ENCODE measurements at regions not wholly inside any gene's neighbourhood (a gene's known extent, or its start where the extent isn't known, plus 50 kb on each side); places are given as distances from the start of the nearest gene placed in this dataset.

DNA sequence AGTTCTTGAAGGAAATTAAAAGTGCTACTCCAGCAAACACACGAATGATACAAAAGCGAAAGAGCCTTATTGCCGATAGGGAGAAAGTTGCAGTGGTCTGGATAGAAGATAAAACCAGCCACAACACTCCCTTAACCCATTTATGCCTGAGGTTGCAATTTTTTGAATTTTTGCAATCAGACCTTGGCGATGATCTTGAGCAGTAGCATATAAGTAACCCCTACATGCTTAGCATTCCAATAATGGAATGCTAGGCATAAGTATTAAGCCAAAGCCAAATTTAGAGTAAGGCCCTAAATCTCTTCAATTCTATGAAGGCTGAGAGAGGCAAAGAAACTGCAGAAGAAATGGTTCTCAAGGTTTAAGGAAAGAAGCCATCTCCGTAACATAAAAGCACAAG is 153.5 kb downstream of the SLC28A3 start:
- peak; percentile 61 for DNase-seq

DNA sequence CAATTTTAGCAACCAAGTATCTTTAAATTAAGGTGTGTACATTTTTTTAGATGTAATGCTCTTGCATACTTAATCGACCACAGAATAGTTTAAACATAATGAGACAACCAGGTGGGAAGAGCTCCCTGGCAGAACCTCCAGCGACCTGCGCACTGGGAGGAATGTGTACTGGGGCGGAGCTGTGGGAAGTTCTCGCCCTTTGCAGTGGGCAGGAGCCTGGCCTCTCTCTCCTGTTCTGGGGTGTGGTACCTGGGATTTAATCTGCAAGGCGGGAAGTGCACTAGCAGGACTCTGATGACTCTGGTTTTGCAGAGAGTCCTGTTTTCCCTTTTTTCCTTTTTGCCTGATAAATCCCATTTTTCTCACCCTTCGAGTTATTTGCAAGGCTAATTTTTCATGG is 150.7 kb downstream of the SLC28A3 start:
- no peak for DNase-seq

DNA sequence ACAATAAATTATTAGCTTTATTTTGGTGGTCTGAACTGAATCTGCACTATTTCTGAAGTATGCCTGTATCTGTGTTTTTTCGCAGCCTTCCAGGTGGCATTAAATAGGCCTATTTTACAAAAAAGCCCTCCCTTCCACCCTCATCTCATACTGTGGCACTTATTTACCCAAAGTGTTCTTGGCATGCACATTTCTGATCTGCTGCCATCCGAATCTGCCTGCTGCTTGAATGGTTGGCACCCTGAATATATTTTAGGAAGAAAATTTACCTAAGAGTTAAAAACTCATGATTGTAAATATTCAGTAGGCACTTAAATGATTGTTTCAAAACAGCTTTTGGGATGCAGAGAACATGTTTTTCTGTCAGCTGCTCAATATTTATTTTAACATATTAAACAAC is 150.1 kb downstream of the SLC28A3 start:
- no peak for DNase-seq

DNA sequence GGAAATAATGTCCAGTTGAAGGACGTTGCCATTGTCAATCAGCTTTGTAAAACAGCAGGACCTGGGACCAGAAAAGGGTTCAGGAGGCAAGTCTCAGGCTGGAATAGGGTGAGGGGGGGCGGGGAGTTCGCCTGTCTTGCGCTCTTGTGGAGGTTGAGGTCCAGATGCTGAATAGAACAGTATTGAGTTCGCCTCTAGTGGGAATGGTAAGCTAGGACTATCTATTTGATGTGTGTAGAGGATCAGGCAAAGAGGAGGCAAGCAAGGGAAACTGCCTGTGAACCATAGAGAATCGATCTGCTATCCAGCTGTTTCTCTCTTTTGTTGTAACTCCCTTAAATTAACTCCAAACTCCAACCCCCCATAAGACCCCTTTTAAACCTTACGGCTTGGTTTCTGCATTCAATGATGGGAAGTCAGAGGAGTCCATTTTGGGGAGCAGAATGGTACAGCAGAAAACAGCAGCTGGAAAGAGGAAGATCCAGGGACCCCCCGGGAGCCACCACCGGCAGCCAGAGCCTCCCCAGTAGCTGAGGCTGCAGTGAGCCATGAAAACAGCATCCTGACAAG is 133.7 kb downstream of the SLC28A3 start:
- DNase-seq: no peak

DNA sequence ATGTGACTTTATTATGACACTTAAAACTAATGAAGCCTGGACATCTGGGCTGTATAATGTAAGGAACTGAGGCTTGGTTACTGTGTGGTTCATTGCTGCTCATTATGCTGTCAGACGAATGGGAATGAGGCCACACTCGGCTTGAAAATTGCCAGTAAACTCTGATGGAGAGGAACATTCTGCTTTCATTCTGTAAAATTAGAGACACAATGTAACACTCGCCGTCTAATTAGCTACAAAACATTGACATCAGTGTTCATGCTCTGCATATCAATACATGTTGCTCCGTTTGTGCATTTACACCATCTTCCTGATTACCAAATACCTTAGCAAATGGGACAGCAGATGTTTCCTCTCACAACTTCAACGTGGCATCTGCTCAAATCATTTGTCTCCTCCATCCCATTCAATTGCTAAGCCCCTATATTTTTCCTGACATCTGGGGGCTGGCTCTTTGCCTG is 133.0 kb downstream of the SLC28A3 start:
- no peak for DNase-seq

DNA sequence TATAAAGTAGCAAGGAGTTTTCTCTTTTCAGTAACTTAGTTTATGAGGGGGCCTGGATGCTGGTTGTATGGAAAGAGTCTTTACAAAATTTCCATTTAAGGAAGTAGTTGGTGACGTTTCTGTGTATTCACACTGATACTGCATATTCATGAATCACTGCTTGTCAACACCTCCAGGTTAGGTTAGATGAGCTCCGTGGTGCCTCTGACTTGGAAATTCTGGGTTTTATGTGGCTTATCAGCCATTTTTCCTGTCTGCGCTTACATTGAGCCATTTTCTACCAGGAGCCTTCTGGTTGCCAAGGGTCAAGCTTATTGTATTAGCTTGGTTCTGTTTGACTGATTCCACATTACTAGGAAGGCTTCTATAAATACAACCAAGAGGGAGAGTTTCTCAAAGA is 128.3 kb downstream of the SLC28A3 start:
- no peak for DNase-seq

DNA sequence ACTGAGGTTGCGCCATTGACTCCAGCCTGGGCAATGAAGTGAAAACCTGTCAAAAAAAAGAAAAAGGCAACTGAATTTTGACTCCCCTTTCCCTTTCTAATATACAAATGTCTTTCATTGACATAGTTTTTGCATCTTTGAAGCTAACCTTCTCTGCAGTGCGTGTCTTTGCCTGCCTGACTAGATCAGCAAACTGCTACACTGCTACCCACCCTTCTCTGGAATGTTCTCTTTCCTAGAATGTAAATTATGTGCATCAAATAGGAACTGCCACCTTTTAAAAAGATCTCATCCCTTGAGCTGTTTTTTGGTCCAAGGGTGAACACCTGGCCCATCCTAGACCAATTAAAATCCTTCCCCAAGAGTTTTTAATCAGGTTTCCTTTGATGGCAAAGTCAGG is 127.6 kb downstream of the SLC28A3 start:
- no peak for DNase-seq

DNA sequence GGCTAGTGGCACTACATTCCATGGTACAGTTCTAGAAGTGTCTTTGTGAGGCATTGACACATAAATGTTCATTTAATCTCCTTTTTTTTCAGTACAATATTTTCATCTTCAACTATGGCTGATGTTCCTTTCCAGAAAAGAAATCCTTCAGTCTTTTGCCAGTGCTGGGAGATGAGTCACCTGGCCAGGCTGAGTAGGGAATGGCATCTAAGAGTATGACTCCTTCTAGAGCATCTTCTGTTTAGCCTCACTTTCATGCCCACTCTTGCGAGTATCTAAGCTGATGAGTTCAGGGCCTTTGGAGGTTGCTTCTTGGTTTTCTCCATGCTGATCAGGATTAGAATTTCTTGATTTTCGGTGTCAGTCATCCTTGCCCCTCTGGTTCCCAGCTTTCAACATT is 124.4 kb downstream of the SLC28A3 start:
- DNase-seq: peak; percentile 31

DNA sequence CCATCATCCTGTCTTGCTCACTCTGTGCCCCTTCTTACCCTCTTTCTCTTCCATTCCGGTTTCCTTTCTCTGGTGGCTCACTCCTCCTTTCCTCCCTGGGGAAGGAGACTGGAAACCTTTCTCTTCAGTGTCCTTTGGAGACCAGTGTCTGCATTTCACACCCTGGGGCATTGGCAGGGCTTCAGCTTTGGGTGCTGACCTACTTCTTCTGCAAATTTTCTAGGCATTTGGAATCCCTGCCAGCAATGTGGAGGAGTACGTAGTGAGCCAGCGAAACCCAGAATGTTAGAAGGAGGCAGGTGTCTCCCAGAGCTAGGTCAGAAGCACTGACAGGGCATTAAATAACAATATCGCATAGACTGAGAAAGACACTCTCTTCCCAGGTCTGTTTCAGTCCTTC is 122.2 kb downstream of the SLC28A3 start:
- DNase-seq: no peak

DNA sequence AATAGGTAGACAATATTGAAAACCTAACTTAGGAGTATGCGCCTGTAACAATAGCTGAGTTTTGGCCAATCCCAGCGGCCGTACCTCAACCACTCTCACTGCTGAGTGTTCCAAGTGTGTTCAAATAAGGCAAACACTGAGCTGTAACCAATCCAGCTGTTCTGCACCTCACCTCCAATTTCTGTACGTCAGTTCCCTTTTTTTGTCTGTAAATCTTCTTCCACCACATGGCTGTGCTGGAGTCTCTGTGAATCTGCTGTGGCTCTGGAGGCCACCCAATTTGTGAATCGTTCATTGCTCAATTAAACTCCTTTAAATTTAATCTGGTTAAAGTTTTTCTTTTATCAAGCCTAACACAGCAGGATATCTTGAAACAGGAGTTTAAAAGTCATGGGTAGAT is 116.3 kb downstream of the SLC28A3 start:
- no peak for DNase-seq
